ENCODE measurements at regions not wholly inside any gene's neighbourhood (a gene's known extent, or its start where the extent isn't known, plus 50 kb on each side); places are given as distances from the start of the nearest gene placed in this dataset.

GRCh38 chr1:102315096-102315495 lies 318.4 kb upstream of the OLFM3 start:
- H3K4me3 ChIP-seq (ENCODE audit: low read length): no peak overlapping the region
- H3K36me3 Mint-ChIP-seq (ENCODE audit: low read depth): no peaks in the 10 kb centered on the region
- no peaks in the 10 kb centered on the region for H3K27me3 Mint-ChIP-seq (ENCODE audit: insufficient read depth)

GRCh38 chr1:102296116-102296515 lies 299.4 kb upstream of the OLFM3 start:
- no peak for TF ChIP-seq CTCF (conservative IDR thresholded peaks at IDR 0.05)
- no peaks in the 10 kb centered on the region for H3K4me1 ChIP-seq (ENCODE audit: control insufficient read depth, insufficient read depth, low read length)
- Mint-ChIP-seq H3K4me3 (no peak overlapping the region), H3K9me3 (peaks cover 30% of the 10 kb centered on the region), H3K27me3 (ENCODE audit: insufficient read depth) (no peaks in the 10 kb centered on the region), H3K4me1 (no peaks in the 10 kb centered on the region), H3K27ac (no peak overlapping the region), H3K36me3 (ENCODE audit: low read depth) (no peaks in the 10 kb centered on the region)
- H3K4me3 ChIP-seq (ENCODE audit: low read length): no peak overlapping the region
- H3K36me3 ChIP-seq (ENCODE audit: control insufficient read depth, insufficient read depth, low read length): no peaks in the 10 kb centered on the region
- H3K27ac ChIP-seq (ENCODE audit: low read depth, low read length): no peak overlapping the region
- no peak overlapping the region for H3K9ac ChIP-seq (ENCODE audit: extremely low read depth, low read length, poor library complexity, severe bottlenecking)
- no peaks in the 10 kb centered on the region for H3K9me3 ChIP-seq (ENCODE audit: control insufficient read depth, low read length)
- 91 to 92% methylated on average over 3 of the region's 3 CpGs for WGBS, 2 experiments (ENCODE audit: insufficient coverage in 1 of 2, insufficient read length in 1 of 2)
- no peaks in the 10 kb centered on the region for H3K27me3 ChIP-seq (ENCODE audit: control insufficient read depth, insufficient read depth, low read length, poor library complexity, severe bottlenecking)
- DNase-seq: no peak

More at GRCh38 chr1:102315096-102315495, 318.4 kb upstream of the OLFM3 start:
- DNase-seq: no peak
- H3K4me3 Mint-ChIP-seq: no peak overlapping the region
- no peaks in the 10 kb centered on the region for H3K4me1 Mint-ChIP-seq
- no peak overlapping the region for H3K27ac ChIP-seq (ENCODE audit: low read depth, low read length)
- H3K9ac ChIP-seq (ENCODE audit: extremely low read depth, low read length, poor library complexity, severe bottlenecking): no peak overlapping the region
- no peak overlapping the region for H3K27ac Mint-ChIP-seq
- H3K36me3 ChIP-seq (ENCODE audit: control insufficient read depth, insufficient read depth, low read length): no peaks in the 10 kb centered on the region
- H3K9me3 ChIP-seq (ENCODE audit: control insufficient read depth, low read length): peaks cover 2% of the 10 kb centered on the region
- no peak for TF ChIP-seq CTCF (conservative IDR thresholded peaks at IDR 0.05)
- no peaks in the 10 kb centered on the region for H3K27me3 ChIP-seq (ENCODE audit: control insufficient read depth, insufficient read depth, low read length, poor library complexity, severe bottlenecking)
- no peaks in the 10 kb centered on the region for H3K4me1 ChIP-seq (ENCODE audit: control insufficient read depth, insufficient read depth, low read length)
- H3K9me3 Mint-ChIP-seq: peaks cover 25% of the 10 kb centered on the region

- no peak overlapping the region for H3K4me3 ChIP-seq (ENCODE audit: low read length)
- Mint-ChIP-seq H3K9me3 (peaks cover 5% of the 10 kb centered on the region), H3K36me3 (ENCODE audit: low read depth) (no peaks in the 10 kb centered on the region), H3K4me3 (no peak overlapping the region), H3K27ac (no peak overlapping the region), H3K27me3 (ENCODE audit: insufficient read depth) (no peaks in the 10 kb centered on the region), H3K4me1 (no peaks in the 10 kb centered on the region)
- H3K9ac ChIP-seq (ENCODE audit: extremely low read depth, low read length, poor library complexity, severe bottlenecking): no peak overlapping the region
- no peaks in the 10 kb centered on the region for H3K27me3 ChIP-seq (ENCODE audit: control insufficient read depth, insufficient read depth, low read length, poor library complexity, severe bottlenecking)
- no peaks in the 10 kb centered on the region for H3K36me3 ChIP-seq (ENCODE audit: control insufficient read depth, insufficient read depth, low read length)
- 91% methylated on average over 1 of the region's 1 CpG; no CpG with 5 or more reads in 1 of the 2 experiments for WGBS, 2 experiments (ENCODE audit: insufficient coverage in 1 of 2, insufficient read length in 1 of 2)
- no peaks in the 10 kb centered on the region for H3K4me1 ChIP-seq (ENCODE audit: control insufficient read depth, insufficient read depth, low read length)
- no peak overlapping the region for H3K27ac ChIP-seq (ENCODE audit: low read depth, low read length)
- DNase-seq: no peak
- no peak for TF ChIP-seq CTCF (conservative IDR thresholded peaks at IDR 0.05)
- no peaks in the 10 kb centered on the region for H3K9me3 ChIP-seq (ENCODE audit: control insufficient read depth, low read length)
Measured at GRCh38 chr1:102282955-102283354, 286.2 kb upstream of the OLFM3 start.

All from endodermal cell (in vitro differentiated cells).